ENCODE measurements at regions not wholly inside any gene's neighbourhood (a gene's known extent, or its start where the extent isn't known, plus 50 kb on each side); places are given as distances from the start of the nearest gene placed in this dataset.

DNA sequence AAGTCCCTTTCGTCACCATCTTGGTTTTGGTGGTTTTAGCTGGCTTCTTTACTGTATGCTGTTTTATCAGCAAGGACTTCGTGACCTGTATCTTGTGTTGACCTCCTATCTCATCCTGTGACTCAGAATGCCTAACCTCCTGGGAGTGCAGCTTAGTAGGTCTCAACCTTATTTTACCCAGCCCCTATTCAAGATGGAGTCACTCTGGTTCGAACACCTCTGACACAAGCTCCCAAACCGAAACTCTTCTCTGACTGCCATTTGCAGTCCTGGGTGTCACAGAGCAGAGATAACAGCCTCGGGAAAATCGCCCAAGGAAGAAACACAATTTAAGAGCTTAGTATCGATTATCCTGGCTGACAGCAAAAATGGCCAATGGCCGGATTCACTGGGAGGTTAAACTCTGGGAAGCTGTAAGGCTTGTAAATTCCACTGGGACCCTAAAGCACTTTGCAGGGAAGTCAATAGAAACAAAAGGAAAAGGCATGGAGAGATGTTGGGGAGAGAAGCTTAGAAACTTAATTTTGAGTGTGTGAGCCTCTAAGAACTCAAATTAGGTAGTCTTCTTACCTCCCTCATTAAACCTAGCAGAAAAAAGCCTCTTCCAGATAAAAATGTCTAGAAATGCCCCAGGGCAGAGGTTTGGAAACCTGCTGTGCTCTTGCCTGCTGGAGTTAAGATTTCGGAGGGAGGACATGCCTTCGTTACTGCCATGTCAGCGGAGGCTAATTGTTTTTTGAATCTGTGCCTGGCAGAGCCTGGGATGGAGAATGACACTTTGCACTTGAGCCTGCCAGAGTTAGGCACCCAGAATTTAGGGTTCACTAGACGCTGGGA is 56.5 kb upstream of the RPH3A start:
- no peaks in the 10 kb centered on the region for H3K4me1 ChIP-seq (replicated peaks in 1 of 2)
- H3K27me3 ChIP-seq: peaks cover 10% of the 10 kb centered on the region
- no peak overlapping the region for H3K4me3 ChIP-seq
- WGBS, 4 donors: 49 to 69% (median 52%) methylated on average over 12 of the region's 12 CpGs
- TF ChIP-seq, protein P1, sequence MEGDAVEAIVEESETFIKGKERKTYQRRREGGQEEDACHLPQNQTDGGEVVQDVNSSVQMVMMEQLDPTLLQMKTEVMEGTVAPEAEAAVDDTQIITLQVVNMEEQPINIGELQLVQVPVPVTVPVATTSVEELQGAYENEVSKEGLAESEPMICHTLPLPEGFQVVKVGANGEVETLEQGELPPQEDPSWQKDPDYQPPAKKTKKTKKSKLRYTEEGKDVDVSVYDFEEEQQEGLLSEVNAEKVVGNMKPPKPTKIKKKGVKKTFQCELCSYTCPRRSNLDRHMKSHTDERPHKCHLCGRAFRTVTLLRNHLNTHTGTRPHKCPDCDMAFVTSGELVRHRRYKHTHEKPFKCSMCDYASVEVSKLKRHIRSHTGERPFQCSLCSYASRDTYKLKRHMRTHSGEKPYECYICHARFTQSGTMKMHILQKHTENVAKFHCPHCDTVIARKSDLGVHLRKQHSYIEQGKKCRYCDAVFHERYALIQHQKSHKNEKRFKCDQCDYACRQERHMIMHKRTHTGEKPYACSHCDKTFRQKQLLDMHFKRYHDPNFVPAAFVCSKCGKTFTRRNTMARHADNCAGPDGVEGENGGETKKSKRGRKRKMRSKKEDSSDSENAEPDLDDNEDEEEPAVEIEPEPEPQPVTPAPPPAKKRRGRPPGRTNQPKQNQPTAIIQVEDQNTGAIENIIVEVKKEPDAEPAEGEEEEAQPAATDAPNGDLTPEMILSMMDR (IDR thresholded peaks at IDR 0.05): no peak
- TF ChIP-seq POLR2A (IDR thresholded peaks at IDR 0.05): no peak
- H3K36me3 ChIP-seq (replicated peaks in 1 of 2): no peaks in the 10 kb centered on the region
- DNase-seq: no peak
- no peak overlapping the region for H3K27ac ChIP-seq
- intact Hi-C loops (cut with DNase I): no loop called here
- H3K9me3 ChIP-seq (replicated peaks in 1 of 3): no peaks in the 10 kb centered on the region

DNA sequence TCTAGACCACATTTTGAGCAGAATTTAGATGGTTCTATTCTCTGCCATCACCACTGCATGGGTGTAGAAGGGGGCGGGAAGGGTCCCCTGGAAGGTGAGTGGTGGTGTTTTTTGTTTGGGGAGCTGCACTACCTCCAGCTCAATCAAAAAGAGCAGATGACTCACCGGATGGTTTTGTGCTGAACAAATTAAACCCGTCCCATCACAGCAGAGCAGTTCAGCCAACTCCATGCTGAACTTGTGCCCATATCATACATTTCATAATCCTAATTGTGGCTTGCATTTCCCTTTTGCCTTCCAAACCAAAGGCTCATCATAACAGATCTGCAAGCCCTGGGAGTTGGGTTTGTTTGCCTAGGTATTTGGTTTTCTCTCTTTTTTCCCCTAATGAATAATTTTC is 53.0 kb upstream of the RPH3A start:
- Histone ChIP-seq H3K36me3 (replicated peaks in 1 of 2) (no peaks in the 10 kb centered on the region), H3K27me3 (peaks cover 10% of the 10 kb centered on the region), H3K27ac (no peak overlapping the region), H3K4me1 (replicated peaks in 1 of 2) (no peaks in the 10 kb centered on the region), H3K9me3 (replicated peaks in 1 of 3) (no peaks in the 10 kb centered on the region), H3K4me3 (no peak overlapping the region)
- TF ChIP-seq, protein P1 (IDR thresholded peaks at IDR 0.05): no peak
- no peak for TF ChIP-seq POLR2A (IDR thresholded peaks at IDR 0.05)
- no peak for DNase-seq
- intact Hi-C loops (cut with DNase I): no loop called here
- 33 to 68% (median 47%) methylated on average over 3 of the region's 3 CpGs for WGBS, 4 donors

DNA sequence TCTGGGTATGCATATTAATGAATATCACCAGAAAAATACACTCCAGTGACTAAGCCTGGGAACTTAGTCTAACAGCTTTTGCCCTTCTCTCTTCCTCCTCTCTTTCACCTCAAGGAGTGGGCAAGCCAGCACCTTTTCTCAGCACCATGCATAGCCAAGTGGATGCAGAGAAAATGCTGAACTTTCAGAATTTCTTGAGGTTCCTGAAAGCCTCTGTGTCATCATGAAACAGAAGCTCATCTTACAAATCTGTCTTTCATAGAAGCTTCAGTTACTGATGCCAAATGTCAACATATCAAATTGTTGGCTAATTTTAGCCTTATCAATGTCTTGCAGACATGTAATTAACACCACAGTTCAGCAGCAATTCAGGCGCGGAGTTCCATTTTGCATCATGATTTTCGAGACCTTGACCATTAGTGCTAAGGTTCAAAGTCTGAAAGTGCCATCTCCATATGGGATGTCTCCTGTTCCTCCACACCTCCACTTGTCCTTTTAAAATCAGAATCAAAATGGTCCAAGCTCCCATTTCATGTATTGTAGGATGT is 51.1 kb upstream of the RPH3A start:
- Histone ChIP-seq H3K27me3 (peaks cover 10% of the 10 kb centered on the region), H3K27ac (no peak overlapping the region), H3K9me3 (replicated peaks in 1 of 3) (no peaks in the 10 kb centered on the region), H3K4me1 (replicated peaks in 1 of 2) (no peaks in the 10 kb centered on the region), H3K4me3 (no peak overlapping the region), H3K36me3 (replicated peaks in 1 of 2) (no peaks in the 10 kb centered on the region)
- TF ChIP-seq POLR2A (IDR thresholded peaks at IDR 0.05): no peak
- TF ChIP-seq, protein P1 (IDR thresholded peaks at IDR 0.05): no peak
- intact Hi-C loops (cut with DNase I): no loop called here
- no peak for DNase-seq
- WGBS, 4 donors: 75 to 93% (median 83%) methylated on average over 3 of the region's 3 CpGs

DNA sequence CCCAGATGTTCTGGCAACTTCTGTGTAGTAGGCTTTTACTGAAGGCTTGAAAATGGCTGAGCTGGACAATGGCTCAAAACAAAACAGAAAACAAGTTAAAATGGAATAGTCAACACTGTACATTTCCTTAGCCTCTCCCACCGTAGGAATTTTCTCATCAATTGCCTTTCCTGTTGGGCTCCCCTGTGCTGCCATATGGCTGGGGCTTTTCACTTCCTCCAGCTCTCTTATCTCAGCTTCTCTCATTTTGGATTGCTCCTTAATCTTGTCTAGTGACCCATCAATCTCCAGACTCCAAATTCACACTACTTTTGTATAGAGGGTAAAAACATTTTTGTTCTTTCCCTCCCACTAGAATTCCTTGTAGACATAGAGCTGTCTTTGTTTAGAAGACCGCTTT is 50.4 kb upstream of the RPH3A start:
- WGBS, 4 donors: 39 to 53% (median 47%) methylated on average over 2 of the region's 2 CpGs
- Histone ChIP-seq H3K4me1 (replicated peaks in 1 of 2) (no peaks in the 10 kb centered on the region), H3K36me3 (replicated peaks in 1 of 2) (no peaks in the 10 kb centered on the region), H3K9me3 (replicated peaks in 1 of 3) (no peaks in the 10 kb centered on the region), H3K27ac (no peak overlapping the region), H3K4me3 (no peak overlapping the region), H3K27me3 (peaks cover 4% of the 10 kb centered on the region)
- no peak for DNase-seq
- intact Hi-C loops (cut with DNase I): no loop called here
- no peak for TF ChIP-seq POLR2A (IDR thresholded peaks at IDR 0.05)
- TF ChIP-seq, protein P1 (IDR thresholded peaks at IDR 0.05): no peak

Small RNAs in the stretch of these regions (microRNA-seq; reads per million reads assigned to microRNA genes)
- gene MIR1302-1: 0 reads per million in 3 donors

Measured in adrenal gland (tissue), 9 donors.